Uterus (tissue), 3 donors: ENCODE measurements at regions not wholly inside any gene's neighbourhood (a gene's known extent, or its start where the extent isn't known, plus 50 kb on each side); places are given as distances from the start of the nearest gene placed in this dataset.

Experiments used
- DNase-seq, 2 donors: peaks; one replicate each; pipeline ENCODE4 v3.0.0-alpha.2; 2019 to 2020
- H3K27ac ChIP-seq, 2 donors: fragments of 200-600 bp; sonication (generic); 1 replicate in 1 of 2; 2 replicates in 1 of 2; pipeline ENCODE4 v1.5.1; 2016 to 2018
- H3K27me3 ChIP-seq, 2 donors: fragments of 200-600 bp; sonication (generic); one replicate each; pipeline ENCODE4 v1.5.1; 2018 to 2019; ENCODE audit warnings: control low read depth in 1 of 2
- H3K36me3 ChIP-seq, 2 donors: fragments of 200-600 bp; sonication (generic); one replicate each; pipeline ENCODE4 v1.5.1; 2019; ENCODE audit warnings: control low read depth in 1 of 2
- H3K4me1 ChIP-seq, 2 donors: fragments of 200-600 bp; sonication (generic); one replicate each; pipeline ENCODE4 v1.5.1; 2018 to 2019; ENCODE audit warnings: control low read depth in 1 of 2
- H3K4me3 ChIP-seq, 2 donors: fragments of 200-600 bp; sonication (generic); 1 replicate in 1 of 2; 2 replicates in 1 of 2; pipeline ENCODE4 v1.5.1; 2018 to 2019; ENCODE audit warnings: mild to moderate bottlenecking in 1 of 2
- H3K9me3 ChIP-seq, 2 donors: fragments of 200-600 bp; sonication (generic); one replicate each; pipeline ENCODE4 v1.5.1; 2019; ENCODE audit warnings: control low read depth in 1 of 2
- POLR2A ChIP-seq, 2 donors: fragments of 450-650 bp; IDR thresholded peaks; one replicate each; pipeline ENCODE4 v1.6.1; 2016; ENCODE audit warnings: antibody characterized with exemption in 2 of 2, mild to moderate bottlenecking in 1 of 2, moderate library complexity in 1 of 2
- intact Hi-C: fragments of 100-400 bp; cut with DNase I; formaldehyde crosslinking; loops from one replicate; pipeline ENCODE4 v1.15.1; 2023; ENCODE audit warnings: low total_unique reads
- TF ChIP-seq, protein P1 (sequence below), 4 experiments: fragments of 200-600 bp in 2 of 4; fragments of 450-650 bp in 2 of 4; sonication (generic) in 2 of 4; IDR thresholded peaks; one replicate each; pipeline ENCODE4 v1.5.1; 2016 to 2019; ENCODE audit warnings: antibody characterized with exemption in 4 of 4, mild to moderate bottlenecking in 2 of 4, moderate library complexity in 1 of 4
- donor health status: DM: yes; HTN: yes; CAD: no.

DNA sequence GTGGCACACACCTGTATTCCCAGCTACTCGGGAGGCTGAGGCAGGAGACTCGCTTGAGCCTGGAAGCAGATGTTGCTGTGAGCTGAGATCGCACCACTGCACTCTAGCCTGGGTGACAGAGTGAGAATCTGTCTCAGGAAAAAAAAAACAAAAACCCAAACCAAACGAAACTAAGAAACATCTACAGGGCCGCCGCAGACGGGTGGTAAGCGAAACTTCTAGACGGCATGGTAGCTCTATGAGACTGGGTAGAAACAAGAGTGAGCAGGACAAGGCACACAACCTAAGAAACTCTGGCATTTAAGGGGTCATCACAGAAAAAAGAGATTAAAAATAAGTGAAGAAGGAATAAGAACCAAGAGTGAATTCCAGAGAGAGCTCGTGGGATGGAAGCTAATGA, 454.8 kb upstream of the KLF4 start:
- Histone ChIP-seq H3K27me3 (no peaks in the 10 kb centered on the region), H3K4me3 (no peak overlapping the region), H3K4me1 (no peaks in the 10 kb centered on the region), H3K9me3 (no peaks in the 10 kb centered on the region), H3K36me3 (no peaks in the 10 kb centered on the region), H3K27ac (no peak overlapping the region)
- intact Hi-C loops, result no loop called here
- TF ChIP-seq, protein P1, sequence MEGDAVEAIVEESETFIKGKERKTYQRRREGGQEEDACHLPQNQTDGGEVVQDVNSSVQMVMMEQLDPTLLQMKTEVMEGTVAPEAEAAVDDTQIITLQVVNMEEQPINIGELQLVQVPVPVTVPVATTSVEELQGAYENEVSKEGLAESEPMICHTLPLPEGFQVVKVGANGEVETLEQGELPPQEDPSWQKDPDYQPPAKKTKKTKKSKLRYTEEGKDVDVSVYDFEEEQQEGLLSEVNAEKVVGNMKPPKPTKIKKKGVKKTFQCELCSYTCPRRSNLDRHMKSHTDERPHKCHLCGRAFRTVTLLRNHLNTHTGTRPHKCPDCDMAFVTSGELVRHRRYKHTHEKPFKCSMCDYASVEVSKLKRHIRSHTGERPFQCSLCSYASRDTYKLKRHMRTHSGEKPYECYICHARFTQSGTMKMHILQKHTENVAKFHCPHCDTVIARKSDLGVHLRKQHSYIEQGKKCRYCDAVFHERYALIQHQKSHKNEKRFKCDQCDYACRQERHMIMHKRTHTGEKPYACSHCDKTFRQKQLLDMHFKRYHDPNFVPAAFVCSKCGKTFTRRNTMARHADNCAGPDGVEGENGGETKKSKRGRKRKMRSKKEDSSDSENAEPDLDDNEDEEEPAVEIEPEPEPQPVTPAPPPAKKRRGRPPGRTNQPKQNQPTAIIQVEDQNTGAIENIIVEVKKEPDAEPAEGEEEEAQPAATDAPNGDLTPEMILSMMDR (IDR thresholded peaks at IDR 0.05), result no peak
- TF ChIP-seq POLR2A (IDR thresholded peaks at IDR 0.05), result no peak
- no peak for DNase-seq

- TF ChIP-seq, protein P1 (IDR thresholded peaks at IDR 0.05), result no peak
- no peak for TF ChIP-seq POLR2A (IDR thresholded peaks at IDR 0.05)
- DNase-seq, result no peak
- no peaks in the 10 kb centered on the region for H3K9me3 ChIP-seq
- no peak overlapping the region for H3K4me3 ChIP-seq
- no peaks in the 10 kb centered on the region for H3K27me3 ChIP-seq
- no peaks in the 10 kb centered on the region for H3K36me3 ChIP-seq
- H3K4me1 ChIP-seq, result no peaks in the 10 kb centered on the region
- H3K27ac ChIP-seq, result no peak overlapping the region
- intact Hi-C loops, result no loop called here
These were observed 454.3 kb upstream of the KLF4 start for GRCh38 chr9:107943901-107944300.

DNA sequence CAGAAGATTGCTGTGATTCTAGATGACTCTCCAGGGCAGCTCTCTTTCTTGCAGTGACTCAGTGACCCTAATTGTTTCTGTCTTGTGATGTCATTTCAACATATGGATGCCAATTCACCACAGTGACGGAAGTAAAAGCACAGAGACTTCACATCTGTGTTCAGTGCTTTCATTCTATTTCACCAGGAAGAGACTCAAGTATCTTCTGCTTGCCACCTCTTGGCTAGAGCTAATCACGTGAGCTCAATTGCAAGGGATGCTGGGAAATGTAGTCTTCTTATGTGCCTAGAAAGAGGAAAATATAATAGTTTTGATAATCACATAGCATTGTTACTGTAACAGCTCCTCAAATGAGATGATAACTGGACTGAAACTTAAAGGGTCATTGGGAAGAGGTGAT, 453.3 kb upstream of the KLF4 start:
- H3K27me3 ChIP-seq, result no peaks in the 10 kb centered on the region
- no peaks in the 10 kb centered on the region for H3K36me3 ChIP-seq
- no peak for TF ChIP-seq POLR2A (IDR thresholded peaks at IDR 0.05)
- TF ChIP-seq, protein P1 (IDR thresholded peaks at IDR 0.05), result no peak
- H3K27ac ChIP-seq, result no peak overlapping the region
- DNase-seq, result no peak
- no peak overlapping the region for H3K4me3 ChIP-seq
- intact Hi-C loops, result no loop called here
- H3K9me3 ChIP-seq, result no peaks in the 10 kb centered on the region
- H3K4me1 ChIP-seq, result no peaks in the 10 kb centered on the region

DNA sequence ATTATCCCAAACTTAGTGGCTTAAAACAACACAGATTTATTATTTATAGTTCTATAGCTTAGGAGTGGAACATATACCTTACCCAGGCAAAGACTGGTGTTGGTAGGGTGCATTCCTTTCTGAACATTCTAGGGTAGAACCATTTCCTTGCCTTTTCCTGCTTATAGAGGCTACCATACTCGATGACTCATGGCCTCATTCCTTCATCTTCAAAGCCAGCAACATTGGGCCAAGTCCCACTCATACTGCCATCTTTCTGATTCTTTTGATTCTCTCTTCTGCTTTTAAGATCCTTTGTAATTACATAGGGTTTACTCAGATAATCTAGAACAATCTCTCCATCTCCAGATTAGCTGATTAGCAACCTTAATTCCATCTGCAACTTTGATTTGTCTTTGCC, 452.7 kb upstream of the KLF4 start:
- TF ChIP-seq POLR2A (IDR thresholded peaks at IDR 0.05), result no peak
- TF ChIP-seq, protein P1 (IDR thresholded peaks at IDR 0.05), result no peak
- intact Hi-C loops, result no loop called here
- H3K27me3 ChIP-seq, result no peaks in the 10 kb centered on the region
- H3K36me3 ChIP-seq, result no peaks in the 10 kb centered on the region
- no peaks in the 10 kb centered on the region for H3K9me3 ChIP-seq
- H3K27ac ChIP-seq, result no peak overlapping the region
- no peak for DNase-seq
- H3K4me3 ChIP-seq, result no peak overlapping the region
- no peaks in the 10 kb centered on the region for H3K4me1 ChIP-seq

- TF ChIP-seq POLR2A (IDR thresholded peaks at IDR 0.05), result no peak
- TF ChIP-seq, protein P1 (IDR thresholded peaks at IDR 0.05), result no peak
- no peak for DNase-seq
- no peaks in the 10 kb centered on the region for H3K27me3 ChIP-seq
- no peaks in the 10 kb centered on the region for H3K36me3 ChIP-seq
- no peak overlapping the region for H3K4me3 ChIP-seq
- no peaks in the 10 kb centered on the region for H3K4me1 ChIP-seq
- no peak overlapping the region for H3K27ac ChIP-seq
- intact Hi-C loops, result no loop called here
- H3K9me3 ChIP-seq, result no peaks in the 10 kb centered on the region
These were observed 451.3 kb upstream of the KLF4 start for GRCh38 chr9:107940616-107941595.
